Stimulated activated CD8-positive, alpha-beta memory T cell treated with anti-CD3 and anti-CD28 coated beads, Interleukin-15, amount 100 ng/mL, for 1 hour (primary cell): ENCODE measurements at regions not wholly inside any gene's neighbourhood (a gene's known extent, or its start where the extent isn't known, plus 50 kb on each side); places are given as distances from the start of the nearest gene placed in this dataset.

Experiments
- DNase-seq: peaks from one replicate; pipeline ENCODE4 v3.0.0-alpha.2; 2020; ENCODE audit warnings: low read depth

DNA sequence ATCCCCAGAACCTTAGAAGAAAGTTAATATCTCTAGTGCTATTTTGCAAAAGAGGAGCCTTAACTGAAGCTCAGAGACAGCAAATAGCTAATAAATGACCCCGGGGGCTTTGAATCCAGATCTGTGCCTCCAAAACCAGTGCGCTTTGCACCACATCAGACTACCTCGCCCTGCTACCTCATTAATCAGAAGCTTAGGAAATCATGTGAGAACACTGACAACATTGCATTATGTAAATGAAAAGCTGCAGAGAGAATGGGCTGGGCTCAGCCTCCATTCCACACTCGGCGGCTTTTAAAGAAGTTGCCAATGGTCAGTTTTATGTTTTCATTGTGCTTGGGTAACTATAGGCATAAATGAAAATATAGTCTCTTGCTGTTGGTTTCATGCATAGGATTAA is 54.0 kb upstream of the STMND1 start:
- DNase-seq, result no peak

DNA sequence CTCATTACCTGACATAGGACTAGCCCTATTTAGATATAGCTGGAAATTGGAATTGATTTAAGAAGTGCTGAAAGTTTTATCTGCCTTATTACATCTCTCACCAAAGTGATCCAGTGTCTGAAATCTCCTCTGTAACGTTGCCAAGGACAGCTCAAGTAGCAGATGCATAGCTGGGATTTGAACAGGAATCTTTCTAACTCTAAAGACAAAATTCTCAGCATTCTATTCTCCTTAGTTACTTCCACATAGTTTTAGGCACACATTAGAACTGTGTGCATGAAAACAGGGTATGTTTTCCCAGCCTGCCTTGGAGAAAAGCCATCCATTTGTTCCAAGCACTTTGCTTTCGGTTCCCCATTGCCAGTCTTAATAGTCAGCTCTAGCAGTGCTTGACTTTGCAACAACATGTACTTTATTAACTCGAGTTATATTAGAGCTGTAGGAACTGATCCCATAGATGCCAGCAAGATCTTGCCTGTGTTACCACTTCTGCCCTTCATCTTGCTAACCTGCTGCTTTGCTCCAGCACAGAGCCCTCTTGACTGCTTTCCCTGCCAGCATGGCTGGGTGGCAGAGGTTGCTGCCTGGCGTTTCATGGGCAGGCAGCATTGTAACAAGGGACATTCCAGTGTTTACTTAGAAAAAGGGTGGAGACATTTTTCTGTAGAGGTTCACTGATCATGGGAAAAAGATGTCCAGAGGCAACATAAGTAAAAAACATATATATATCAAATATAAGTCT is 56.1 kb upstream of the STMND1 start:
- no peak for DNase-seq

DNA sequence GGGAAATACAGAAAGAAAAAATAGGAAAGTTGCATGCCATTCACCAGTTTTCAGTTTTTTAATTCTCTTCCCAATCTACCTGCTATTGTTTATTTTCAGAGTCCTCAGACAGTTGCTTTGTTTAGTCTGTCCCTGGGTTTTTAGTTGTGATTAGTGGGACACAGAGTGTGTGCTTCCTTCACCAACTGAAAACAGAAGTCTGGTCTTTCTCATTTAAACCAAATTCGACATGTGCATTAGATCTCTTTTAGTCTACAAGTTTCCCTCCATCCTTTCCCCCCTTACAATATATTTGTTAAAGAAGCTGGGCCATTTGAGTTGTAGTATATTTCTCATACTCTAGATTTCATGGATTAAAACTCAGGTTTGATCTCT is 58.7 kb upstream of the STMND1 start:
- no peak for DNase-seq

- DNase-seq, result no peak
These were observed 59.3 kb upstream of the STMND1 start for GRCh38 chr6:17042422-17043147.

- DNase-seq, result no peak
These were observed 62.6 kb upstream of the STMND1 start for GRCh38 chr6:17039266-17039665.

GRCh38 chr6:17038316-17038715 is 63.5 kb upstream of the STMND1 start:
- no peak for DNase-seq

DNA sequence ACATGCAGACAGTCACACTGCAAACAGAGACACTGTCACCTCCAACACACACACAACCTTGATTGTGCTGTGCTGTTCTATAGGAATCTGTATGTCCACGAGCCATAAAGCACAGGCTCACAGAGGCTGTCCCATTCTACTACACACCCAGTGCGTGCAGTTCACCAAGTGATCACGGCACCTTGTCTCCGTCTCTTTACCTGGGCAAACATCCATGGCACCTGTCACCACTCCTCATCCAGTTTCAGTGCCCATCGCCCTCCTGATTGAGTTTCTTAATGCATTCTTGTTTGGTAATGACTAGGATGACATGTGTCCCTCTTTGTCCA is 65.8 kb upstream of the STMND1 start:
- no peak for DNase-seq

DNA sequence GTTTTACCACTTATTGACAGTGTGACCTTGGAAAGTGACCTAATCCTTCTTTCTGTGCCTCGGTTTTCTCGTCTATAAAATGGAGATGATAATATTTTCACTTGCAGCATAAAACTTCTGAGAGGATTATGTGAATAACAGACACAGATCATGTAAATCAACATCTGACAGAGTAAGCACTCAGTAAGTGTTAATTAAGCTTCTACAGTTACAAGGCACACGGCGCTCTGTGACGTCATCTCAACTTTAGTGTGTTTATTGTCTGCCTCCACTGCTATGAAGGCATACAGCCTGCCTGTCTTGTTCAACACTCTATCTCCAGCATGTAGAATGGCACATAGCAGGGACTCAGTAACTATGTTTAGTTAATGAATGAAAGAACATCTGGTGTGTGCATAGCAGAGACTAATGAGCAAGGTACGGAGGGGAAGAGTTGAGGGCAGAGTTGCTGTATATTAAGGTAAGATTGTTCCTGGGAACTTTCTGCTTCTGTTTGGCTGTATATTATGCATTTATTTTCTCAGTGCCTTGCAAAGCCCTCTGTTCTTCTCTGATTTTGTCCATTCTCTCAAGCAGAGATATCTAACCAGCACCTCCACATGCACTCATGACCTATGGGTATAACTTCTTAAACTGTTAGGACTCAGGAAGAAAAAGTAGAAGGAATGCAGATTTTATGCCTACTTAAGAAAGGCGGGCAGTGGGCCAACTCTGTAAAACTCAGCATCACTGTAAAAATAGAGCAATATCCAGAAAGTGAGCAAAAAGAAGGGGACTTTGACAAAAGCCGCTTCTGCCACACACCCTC is 66.4 kb upstream of the STMND1 start:
- DNase-seq, result no peak

DNA sequence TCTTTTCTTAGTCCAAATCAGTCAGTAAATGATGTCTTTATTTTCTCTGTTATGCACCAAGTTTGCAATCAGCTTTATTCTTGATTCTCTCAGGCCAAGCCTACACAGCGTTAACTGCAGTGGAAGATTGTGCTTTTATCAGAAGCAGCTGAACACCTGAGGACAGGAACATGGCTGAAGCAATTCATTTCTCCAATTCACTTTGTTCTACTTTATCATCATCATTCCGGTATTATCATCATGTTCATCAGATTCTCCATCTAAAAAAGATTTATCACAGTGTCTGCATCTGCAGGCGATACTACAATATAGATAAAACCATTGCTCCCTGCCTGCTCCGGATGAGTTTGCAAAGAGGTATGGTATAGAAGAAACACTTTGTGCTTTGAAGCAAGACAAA is 68.1 kb upstream of the STMND1 start:
- no peak for DNase-seq

- no peak for DNase-seq
These were observed 68.7 kb upstream of the STMND1 start for GRCh38 chr6:17032988-17033634.

- no peak for DNase-seq
These were observed 69.3 kb upstream of the STMND1 start for GRCh38 chr6:17032590-17032987.

DNA sequence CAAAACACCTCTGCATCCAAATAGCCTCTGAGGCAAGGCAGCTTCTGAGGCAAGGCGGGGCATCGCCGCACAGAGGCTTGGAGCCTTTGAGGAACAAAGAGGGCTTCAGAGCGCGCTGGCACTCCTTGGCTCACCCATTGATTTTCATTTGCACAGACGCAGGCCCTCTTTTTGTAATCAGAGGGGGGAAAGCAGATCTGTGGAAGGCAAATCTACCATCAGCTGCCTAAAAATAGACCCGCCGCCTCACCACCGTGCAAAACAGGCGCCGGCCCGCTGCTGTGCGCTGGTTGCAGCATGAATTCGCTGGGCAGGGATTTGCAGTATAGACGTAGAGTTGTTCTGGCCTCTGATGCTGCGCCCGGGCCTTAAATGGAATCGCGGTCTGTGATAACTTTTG is 69.9 kb upstream of the STMND1 start:
- DNase-seq, result no peak

- DNase-seq, result no peak
These were observed 74.4 kb upstream of the STMND1 start for GRCh38 chr6:17027441-17027840.

GRCh38 chr6:17022604-17023003 is 79.2 kb upstream of the STMND1 start:
- no peak for DNase-seq

DNA sequence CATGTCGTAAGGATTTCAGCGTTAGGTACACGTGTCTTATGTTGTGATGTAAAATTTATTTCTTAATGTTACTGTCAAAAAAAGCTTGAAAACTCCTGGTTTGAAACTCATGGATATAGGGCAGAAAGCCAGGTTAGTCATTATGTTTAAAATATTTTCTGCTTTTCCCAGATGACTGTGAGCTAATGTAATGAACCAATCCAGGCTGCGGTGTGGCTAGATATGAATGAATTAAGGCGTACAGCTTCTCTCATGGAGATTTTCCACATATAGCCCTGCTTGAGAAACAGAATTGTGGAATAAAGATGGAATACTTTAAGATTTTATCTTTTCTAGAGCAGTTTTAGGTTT is 80.3 kb upstream of the STMND1 start:
- DNase-seq, result no peak

- no peak for DNase-seq
These were observed 80.8 kb upstream of the STMND1 start for GRCh38 chr6:17020889-17021538.

GRCh38 chr6:17018425-17018824 is 83.4 kb upstream of the STMND1 start:
- DNase-seq, result no peak

GRCh38 chr6:17017416-17017815 is 84.4 kb upstream of the STMND1 start:
- DNase-seq, result no peak

GRCh38 chr6:17015551-17016381 is 86.1 kb upstream of the STMND1 start:
- no peak for DNase-seq

- no peak for DNase-seq
These were observed 86.7 kb upstream of the STMND1 start for GRCh38 chr6:17015144-17015543.

- no peak for DNase-seq
These were observed 88.1 kb upstream of the STMND1 start for GRCh38 chr6:17013701-17014100.
